H1 (cell line): ENCODE measurements at regions not wholly inside any gene's neighbourhood (a gene's known extent, or its start where the extent isn't known, plus 50 kb on each side); places are given as distances from the start of the nearest gene placed in this dataset.
A peak's percentile ranks its signal among the peaks of the same experiment; 100 is the strongest.

Experiments used
- CTCF ChIA-PET: fragments of 300-600 bp; sonication (Branson Sonifier 250); formaldehyde crosslinking; loops from one replicate; lab custom pipeline; 2021; ENCODE audit not compliant: partially characterized antibody; lab: Charles Lee
- POLR2A ChIA-PET: fragments of 300-600 bp; sonication (Branson Sonifier 250); formaldehyde crosslinking; loops from one replicate; lab custom pipeline; 2021; ENCODE audit warnings: inconsistent platforms; ENCODE audit not compliant: partially characterized antibody; lab: Charles Lee
- DNase-seq, 2 experiments: peaks; one replicate each; pipeline versions ENCODE4 v3.0.0 to v3.0.0-alpha.2; 2010 to 2022; ENCODE audit warnings: low spot score in 2 of 2, low read depth in 1 of 2, mixed read lengths in 1 of 2
- FAIRE-seq: peaks from 2 replicates; lab custom pipeline; 2011; peaks lifted over from hg19 to GRCh38; lab: Jason Lieb, UNC
- H2AFZ ChIP-seq: 2 replicates; pipeline ENCODE4 v1.8.1; 2012; ENCODE audit warnings: low read length, inconsistent platforms
- H2AK5ac ChIP-seq: 2 replicates; pipeline ENCODE4 v1.6.1; 2013; ENCODE audit warnings: low read depth, low read length
- H2BK120ac ChIP-seq: replicated peaks from 2 replicates; pipeline ENCODE3; 2013; ENCODE audit warnings: low read depth, low read length, inconsistent platforms
- H2BK12ac ChIP-seq: 2 replicates; pipeline ENCODE4 v1.6.1; 2013; ENCODE audit warnings: low read depth, low read length
- H2BK15ac ChIP-seq: 2 replicates; pipeline ENCODE4 v1.6.1; 2013; ENCODE audit warnings: low read length
- H2BK20ac ChIP-seq: 2 replicates; pipeline ENCODE4 v1.6.1; 2013; ENCODE audit warnings: low read length
- H2BK5ac ChIP-seq: 2 replicates; pipeline ENCODE4 v1.6.1; 2013; ENCODE audit warnings: low read depth, low read length
- H3K14ac ChIP-seq: 2 replicates; pipeline ENCODE4 v1.6.1; 2013; ENCODE audit warnings: inconsistent platforms; ENCODE audit not compliant: insufficient read length
- H3K18ac ChIP-seq: 2 replicates; pipeline ENCODE4 v1.6.1; 2013; ENCODE audit warnings: low read length; ENCODE audit errors: extremely low read depth
- H3K23ac ChIP-seq: 2 replicates; pipeline ENCODE4 v1.6.1; 2013; ENCODE audit warnings: inconsistent platforms; ENCODE audit not compliant: insufficient read length
- H3K23me2 ChIP-seq: 2 replicates; pipeline ENCODE4 v1.6.1; 2013; ENCODE audit warnings: low read depth, low read length
- H3K27ac ChIP-seq: 2 replicates; pipeline ENCODE4 v1.6.1; 2011; ENCODE audit warnings: low read depth, low read length, inconsistent platforms
- H3K27me3 ChIP-seq, 4 experiments: replicated peaks in 1 of 4; 1 replicate in 1 of 4; 2 replicates in 3 of 4; pipeline versions ENCODE4 v1.6.1 to v1.8.1; 2011 to 2013; ENCODE audit warnings: low read length in 3 of 4, mild to moderate bottlenecking in 3 of 4, inconsistent platforms in 2 of 4, mixed read lengths in 2 of 4, moderate library complexity in 1 of 4; ENCODE audit not compliant: control insufficient read depth in 3 of 4, insufficient read depth in 3 of 4; ENCODE audit errors: extremely low read depth in 1 of 4
- H3K36me3 ChIP-seq, 4 experiments: 2 replicates each; pipeline versions ENCODE4 v1.6.1 to v1.8.1; 2011 to 2013; ENCODE audit warnings: mild to moderate bottlenecking in 4 of 4, low read length in 3 of 4, moderate library complexity in 2 of 4, control low read depth in 1 of 4, inconsistent platforms in 1 of 4; ENCODE audit not compliant: insufficient read depth in 4 of 4, control insufficient read depth in 2 of 4
- H3K4ac ChIP-seq: replicated peaks from 2 replicates; pipeline ENCODE3; 2013; ENCODE audit warnings: low read length, low read depth, mixed read lengths, inconsistent platforms; ENCODE audit not compliant: insufficient read length
- H3K4me1 ChIP-seq, 4 experiments: replicated peaks in 1 of 4; 1 replicate in 1 of 4; 2 replicates in 3 of 4; pipeline versions ENCODE4 v1.6.1 to v1.8.1; 2011 to 2013; ENCODE audit warnings: low read length in 3 of 4, inconsistent platforms in 2 of 4, mixed read lengths in 1 of 4; ENCODE audit not compliant: insufficient read depth in 4 of 4, control insufficient read depth in 3 of 4
- H3K4me2 ChIP-seq, 2 experiments: 2 replicates each; pipeline versions ENCODE4 v1.6.1 to v1.8.1; 2011 to 2013; ENCODE audit warnings: low read depth in 2 of 2, low read length in 2 of 2, control low read depth in 1 of 2, inconsistent platforms in 1 of 2, mild to moderate bottlenecking in 1 of 2; ENCODE audit not compliant: insufficient read depth in 1 of 2
- H3K4me3 ChIP-seq, 4 experiments: fragments of 200-600, 300-600 bp in 1 of 4; sonication (generic), shearing (Covaris generic), sonication (Bioruptor Twin) in 1 of 4; 2 replicates each; pipeline versions ENCODE4 v1.5.1 to v1.8.1; 2011 to 2016; ENCODE audit warnings: low read length in 4 of 4, low read depth in 3 of 4, control low read depth in 2 of 4, inconsistent platforms in 2 of 4, mild to moderate bottlenecking in 2 of 4, mixed read lengths in 1 of 4, moderate library complexity in 1 of 4; ENCODE audit not compliant: insufficient read depth in 2 of 4; ENCODE audit errors: extremely low read depth in 1 of 4
- H3K56ac ChIP-seq: replicated peaks from 2 replicates; pipeline ENCODE3; 2013; ENCODE audit warnings: low read depth, mild to moderate bottlenecking, mixed read lengths, low read length, inconsistent platforms; ENCODE audit not compliant: insufficient read length
- H3K79me1 ChIP-seq: 2 replicates; pipeline ENCODE4 v1.6.1; 2013; ENCODE audit warnings: low read depth, low read length, control low read depth
- H3K79me2 ChIP-seq, 2 experiments: 2 replicates each; pipeline versions ENCODE4 v1.6.1 to v1.8.1; 2012 to 2013; ENCODE audit warnings: low read length in 2 of 2, mild to moderate bottlenecking in 2 of 2, inconsistent platforms in 1 of 2; ENCODE audit not compliant: insufficient read depth in 2 of 2, control insufficient read depth in 1 of 2
- H3K9ac ChIP-seq, 4 experiments: replicated peaks in 1 of 4; 1 replicate in 1 of 4; 2 replicates in 3 of 4; pipeline versions ENCODE4 v1.6.1 to v1.8.1; 2011 to 2013; ENCODE audit warnings: low read depth in 3 of 4, low read length in 3 of 4, control low read depth in 2 of 4, mild to moderate bottlenecking in 2 of 4, moderate library complexity in 2 of 4, inconsistent platforms in 1 of 4; ENCODE audit errors: extremely low read depth in 1 of 4
- H3K9me3 ChIP-seq, 2 experiments: 2 replicates each; pipeline versions ENCODE4 v1.6.1 to v1.8.1; 2012 to 2013; ENCODE audit warnings: mild to moderate bottlenecking in 2 of 2, moderate library complexity in 2 of 2, control low read depth in 1 of 2, inconsistent platforms in 1 of 2, low read depth in 1 of 2, low read length in 1 of 2, mixed read lengths in 1 of 2; ENCODE audit not compliant: insufficient read depth in 2 of 2
- H4K20me1 ChIP-seq, 2 experiments: replicated peaks in 1 of 2; 2 replicates each; pipeline versions ENCODE3 to v1.8.1; 2011 to 2013; ENCODE audit warnings: inconsistent platforms in 2 of 2, low read length in 2 of 2, mild to moderate bottlenecking in 1 of 2; ENCODE audit not compliant: insufficient read depth in 2 of 2, control insufficient read depth in 1 of 2
- H4K5ac ChIP-seq: 2 replicates; pipeline ENCODE4 v1.6.1; 2013; ENCODE audit warnings: low read length, low read depth, mixed read lengths, inconsistent platforms; ENCODE audit not compliant: insufficient read length
- H4K8ac ChIP-seq: 2 replicates; pipeline ENCODE4 v1.8.0; 2013; ENCODE audit warnings: mild to moderate bottlenecking, moderate library complexity, low read length, inconsistent platforms; ENCODE audit not compliant: insufficient read depth; ENCODE audit errors: extremely low read depth
- H4K91ac ChIP-seq: replicated peaks from 2 replicates; pipeline ENCODE3; 2013; ENCODE audit warnings: low read length, mixed read lengths, inconsistent platforms; ENCODE audit not compliant: insufficient read length
- KDM1A ChIP-seq: fragments of 200-600, 300-600 bp; sonication (generic); IDR thresholded peaks from 2 replicates; pipeline ENCODE4 v1.7.1; 2016; ENCODE audit warnings: mild to moderate bottlenecking, low read length, borderline replicate concordance
- PHF8 ChIP-seq: fragments of 200-600 bp; sonication (generic); conservative IDR thresholded peaks from 2 replicates; pipeline ENCODE4 v1.7.1; 2012; ENCODE audit warnings: low read depth, mild to moderate bottlenecking, inconsistent platforms, low read length, moderate library complexity
- WGBS, 2 experiments: shearing (Covaris generic) in 1 of 2; methylation state at CpG; one replicate each; pipeline versions ENCODE4 v1.1.6 to v1.1.7; 2013 to 2015; ENCODE audit warnings: low lambda C conversion rate in 2 of 2, mixed read lengths in 2 of 2, inconsistent platforms in 1 of 2, low coverage in 1 of 2, missing lambda C conversion rate in 1 of 2; ENCODE audit not compliant: insufficient replicate concordance in 2 of 2, insufficient coverage in 1 of 2, insufficient read length in 1 of 2; ENCODE audit errors: extremely low coverage in 1 of 2, missing lambda C conversion rate in 1 of 2; 5-methylcytosine and 5-hydroxymethylcytosine counted together

DNA sequence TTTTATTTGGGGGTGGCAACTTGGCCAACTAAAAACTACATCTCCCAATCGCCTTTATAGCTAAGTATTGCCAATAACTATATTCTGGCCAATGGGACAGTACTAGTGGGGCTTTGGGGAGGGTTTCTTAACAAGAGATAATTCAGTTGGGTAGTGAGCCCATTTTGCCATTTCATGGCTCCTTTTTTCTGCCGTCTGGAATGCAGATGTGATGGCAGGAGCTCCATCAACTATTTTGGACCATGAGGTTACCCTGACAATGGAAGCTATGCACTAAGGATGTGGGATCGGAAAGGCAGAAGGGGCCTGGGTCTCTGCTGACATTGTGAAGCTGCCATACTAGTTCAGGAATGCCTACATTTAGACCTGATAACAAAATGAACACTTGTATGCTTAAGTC is 67.0 kb upstream of the FOXC1 start:
- Histone ChIP-seq H2BK20ac (no peak overlapping the region), H3K79me1 (no peaks in the 10 kb centered on the region), H2AK5ac (no peak overlapping the region), H4K91ac (no peak overlapping the region), H2BK12ac (no peak overlapping the region), H4K5ac (no peak overlapping the region), H3K36me3 (no peaks in the 10 kb centered on the region), H3K27me3 (no peaks in the 10 kb centered on the region; a peak in 1 of 7 replicates), H2BK15ac (no peak overlapping the region), H3K9ac (no peak overlapping the region), H2BK5ac (no peak overlapping the region), H3K4ac (no peak overlapping the region), H3K23ac (no peak overlapping the region), H2AFZ (no peak overlapping the region), H2BK120ac (no peak overlapping the region), H3K9me3 (0 out of 4 replicates have a peak, but pooled peaks cover 0 to 4% of the 10 kb centered on the region in 2 experiments), H3K27ac (no peak overlapping the region), H3K14ac (no peak overlapping the region), H3K56ac (no peak overlapping the region), H3K4me2 (no peak overlapping the region), H3K4me1 (no peaks in the 10 kb centered on the region; a peak in 1 of 7 replicates), H3K4me3 (no peak overlapping the region), H4K20me1 (no peaks in the 10 kb centered on the region), H3K18ac (no peak overlapping the region), H4K8ac (no peak overlapping the region), H3K79me2 (no peaks in the 10 kb centered on the region), H3K23me2 (peaks cover 4% of the 10 kb centered on the region; the same call in 1 of the 2 replicates)
- POLR2A ChIA-PET = no interaction called here
- TF ChIP-seq KDM1A (peak; percentile 62; the same call in 1 of the 2 replicates), PHF8 (no peak)
- CTCF ChIA-PET = interaction anchor here (1.5 to 1.9 kb wide), 2 partner anchors 10 to 14 kb away, joined by 4 to 6 read pairs; no protein-coding TSS in a partner anchor
- DNase-seq (no peak), FAIRE-seq (no peak)
- WGBS, 2 experiments = 70% methylated on average over 3 of the region's 3 CpGs; no CpG with 5 or more reads in 1 of the 2 experiments
